GM19467 (cell line): ENCODE measurements at regions not wholly inside any gene's neighbourhood (a gene's known extent, or its start where the extent isn't known, plus 50 kb on each side); places are given as distances from the start of the nearest gene placed in this dataset.

Experiments
- ATAC-seq: cut with Tn5 transposase; IDR thresholded peaks from one replicate; pipeline ENCODE4 v1.9.1; 2021; ENCODE audit warnings: mild to moderate bottlenecking, moderate library complexity; ENCODE audit not compliant: unreplicated experiment

DNA sequence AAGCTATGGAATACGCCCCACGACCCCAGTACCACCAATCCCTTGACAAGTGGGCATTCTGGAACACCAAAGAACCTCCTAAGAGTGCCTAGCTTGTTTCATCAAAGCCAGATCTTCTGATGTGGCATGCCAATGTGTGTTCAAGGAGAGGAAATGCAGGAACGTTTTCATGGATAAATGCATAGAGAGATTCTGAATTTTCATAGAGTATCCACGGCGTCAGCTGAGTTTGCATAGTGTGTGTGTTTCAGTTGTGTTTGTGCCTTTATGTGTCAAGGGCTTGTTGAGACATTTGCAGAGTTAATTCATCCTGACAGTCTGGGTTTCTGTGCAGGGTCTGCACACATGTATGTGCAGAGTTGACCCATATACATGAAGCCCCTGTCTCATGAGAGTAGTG is 172.7 kb upstream of the LRFN2 start:
- no peak for ATAC-seq

- no peak for ATAC-seq
These were observed 172.1 kb upstream of the LRFN2 start for GRCh38 chr6:40759264-40759663.

- no peak for ATAC-seq
These were observed 168.7 kb upstream of the LRFN2 start for GRCh38 chr6:40755749-40756452.

GRCh38 chr6:40755046-40755681 is 168.0 kb upstream of the LRFN2 start:
- no peak for ATAC-seq

DNA sequence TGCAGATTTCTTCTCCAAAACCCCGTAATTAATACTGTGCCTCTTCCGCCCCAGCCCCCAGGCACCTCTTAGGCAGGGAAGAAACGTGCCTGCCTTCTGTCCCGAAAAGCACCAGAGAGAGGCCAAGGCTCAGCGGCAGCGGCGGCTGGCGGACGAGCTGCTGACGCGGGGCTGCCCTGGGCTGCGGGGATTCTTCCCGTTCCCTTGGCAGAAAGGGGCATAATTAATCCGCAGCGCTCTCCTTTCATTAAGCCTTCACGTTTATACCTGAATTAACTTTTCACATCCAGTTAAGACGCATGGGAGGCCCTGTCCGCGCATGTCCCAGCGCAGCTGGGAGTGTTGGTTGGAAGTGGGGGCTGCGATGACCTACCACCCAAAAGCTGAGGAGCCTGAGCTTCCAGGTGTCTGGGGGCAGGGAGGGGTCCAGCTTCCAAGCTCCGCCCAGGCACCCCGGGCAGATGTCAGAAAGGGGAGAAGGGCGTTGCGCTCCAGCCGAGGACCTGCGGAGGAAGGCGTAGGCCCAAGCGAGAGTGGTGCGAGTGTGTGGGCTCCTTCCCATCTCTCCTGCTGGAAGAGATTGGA is 167.4 kb upstream of the LRFN2 start:
- ATAC-seq: no peak

DNA sequence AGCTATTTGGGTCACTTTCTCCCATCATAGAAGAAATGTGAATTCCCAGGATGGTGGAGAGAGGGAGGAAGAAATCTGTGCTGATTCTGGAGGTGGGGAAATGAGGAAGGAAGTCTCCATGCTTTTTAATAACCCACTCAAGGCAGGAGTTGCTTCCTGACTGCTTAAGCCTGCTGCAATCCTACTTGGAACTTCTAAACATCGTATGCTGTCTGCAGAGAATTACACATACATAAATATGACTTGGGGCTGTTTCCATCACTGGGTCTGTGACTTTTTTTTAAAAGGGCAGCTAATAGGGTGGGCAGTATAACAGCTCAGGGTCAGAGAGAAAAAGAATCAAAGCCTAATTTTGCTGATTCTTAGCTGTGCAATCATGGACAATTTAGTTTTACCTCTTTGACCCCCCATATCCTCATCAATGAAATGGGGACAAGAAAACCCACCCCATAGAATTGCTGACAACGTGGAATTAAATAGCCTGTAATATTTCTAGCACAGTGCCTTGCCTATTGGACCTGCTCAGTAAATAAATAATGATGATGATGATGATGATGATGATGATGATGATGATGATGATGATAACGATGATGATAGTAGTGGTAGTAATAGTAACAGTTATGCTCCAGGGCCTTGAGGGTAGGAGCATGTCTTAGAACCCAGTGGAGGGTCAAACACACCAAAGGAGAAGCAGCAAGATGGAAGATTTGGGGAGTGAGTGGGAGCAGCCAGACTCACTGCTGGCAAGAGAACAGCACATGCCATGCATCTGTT is 166.7 kb upstream of the LRFN2 start:
- ATAC-seq: no peak

DNA sequence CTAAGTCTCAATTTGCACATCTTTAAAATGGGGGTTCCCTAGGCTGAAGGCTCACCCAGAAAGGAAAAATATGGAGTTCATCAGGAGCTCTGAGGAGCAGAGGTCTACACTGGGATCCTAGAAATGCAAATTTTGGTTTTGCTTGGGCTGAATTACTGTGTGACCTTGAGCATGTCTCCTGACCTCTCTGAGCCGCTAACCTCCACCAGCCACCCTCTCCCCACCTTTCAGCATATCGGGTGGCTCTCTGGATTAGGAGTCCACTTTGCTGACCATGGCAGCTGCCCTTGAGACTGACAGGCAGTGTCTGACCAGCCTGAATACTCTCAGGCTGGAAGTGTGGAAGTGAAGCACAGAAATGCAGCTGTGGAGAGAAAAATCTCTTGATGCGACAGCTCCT is 165.9 kb upstream of the LRFN2 start:
- ATAC-seq: no peak

DNA sequence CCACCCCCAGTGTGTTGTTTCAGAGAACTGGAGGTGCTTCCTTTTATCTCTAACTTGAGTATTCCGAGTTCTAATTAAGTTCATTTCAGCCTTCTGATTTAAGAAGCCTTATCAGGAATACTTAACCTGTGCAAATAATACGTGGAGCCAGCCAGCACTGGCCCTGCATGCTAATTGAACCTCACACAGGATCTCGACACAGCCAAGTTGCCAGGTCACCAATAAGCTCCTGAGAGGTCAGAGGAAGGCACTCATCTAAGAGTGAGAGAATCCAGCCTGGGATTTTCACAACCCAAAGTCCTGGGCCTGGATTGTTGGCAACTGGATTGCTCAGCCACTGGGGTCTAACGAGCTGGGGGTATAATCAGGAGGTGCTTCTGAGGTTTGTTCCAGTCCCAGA is 157.7 kb upstream of the LRFN2 start:
- ATAC-seq: no peak

DNA sequence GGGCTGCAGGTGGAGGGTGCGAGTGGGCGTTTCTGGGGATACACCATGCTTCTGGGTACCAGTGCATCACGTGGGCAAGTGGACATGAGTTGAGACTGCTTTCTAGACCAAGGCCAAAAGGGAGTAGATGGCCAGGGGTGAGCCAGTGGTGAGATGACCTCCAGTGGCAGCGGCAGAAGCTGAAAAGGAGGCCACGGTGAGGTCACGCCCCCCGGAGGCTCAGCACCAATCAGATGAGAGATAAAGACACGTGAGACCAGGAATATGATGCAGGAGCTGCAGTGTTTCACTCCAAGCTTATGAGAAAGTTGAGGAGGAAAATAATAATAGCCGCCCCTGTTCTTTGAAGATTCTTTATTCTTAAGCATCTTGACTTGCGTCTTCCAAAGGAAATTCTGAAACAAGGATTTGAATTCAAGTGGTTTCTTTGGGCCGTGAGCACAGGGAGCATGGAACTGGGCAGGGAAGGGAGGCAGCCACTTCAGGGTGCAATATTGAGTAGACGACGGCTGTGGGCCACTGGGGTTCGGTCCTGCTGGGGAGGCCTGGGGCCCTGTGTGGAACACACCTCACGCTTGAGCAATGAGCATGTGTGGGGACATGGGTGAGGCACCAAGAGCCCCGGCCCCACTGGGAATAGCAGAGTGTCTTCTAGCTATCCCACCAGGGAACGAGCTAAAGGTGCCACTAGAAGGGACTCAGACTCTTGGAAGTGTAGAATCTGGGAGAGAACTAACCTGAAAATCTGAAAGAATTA is 156.7 kb upstream of the LRFN2 start:
- ATAC-seq: no peak

DNA sequence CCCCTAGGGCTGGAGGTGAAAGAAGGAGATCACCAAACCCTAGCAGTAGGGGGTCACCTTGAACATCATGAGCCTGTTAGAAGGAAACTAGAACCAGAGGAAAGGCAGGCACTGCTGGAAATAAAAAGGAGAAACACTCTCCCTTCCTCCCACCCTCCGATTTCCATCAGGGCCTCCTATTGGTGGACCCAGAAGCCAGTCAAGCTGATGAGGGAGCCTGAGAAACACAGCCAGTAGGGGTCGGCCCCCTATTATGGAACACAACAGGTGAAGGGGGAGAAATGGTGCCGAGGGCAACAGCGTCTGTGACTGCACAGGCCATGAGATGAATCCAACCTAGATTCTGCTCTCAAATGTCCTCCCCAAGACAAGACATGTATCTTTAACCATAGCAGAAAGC is 156.1 kb upstream of the LRFN2 start:
- no peak for ATAC-seq

DNA sequence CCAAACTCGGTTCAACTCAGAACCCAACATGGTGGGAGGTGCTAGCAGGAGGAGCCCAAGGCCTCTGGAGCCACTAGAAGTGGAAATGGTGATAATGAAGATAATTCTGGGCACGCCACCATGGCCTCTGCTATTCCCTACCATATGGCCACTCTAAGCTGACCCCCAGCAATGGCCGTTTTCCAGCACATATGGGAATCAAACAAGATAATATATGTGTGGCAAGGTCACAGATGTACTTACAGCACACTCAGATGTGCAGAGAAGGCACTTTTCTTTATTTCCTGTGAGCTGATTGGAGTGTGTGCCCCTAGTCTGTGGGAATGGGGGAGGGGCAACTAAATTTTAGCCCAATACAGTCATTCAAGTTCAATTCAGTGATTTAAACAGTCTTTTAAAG is 153.4 kb upstream of the LRFN2 start:
- no peak for ATAC-seq

GRCh38 chr6:40738551-40739193 is 151.5 kb upstream of the LRFN2 start:
- ATAC-seq: no peak

DNA sequence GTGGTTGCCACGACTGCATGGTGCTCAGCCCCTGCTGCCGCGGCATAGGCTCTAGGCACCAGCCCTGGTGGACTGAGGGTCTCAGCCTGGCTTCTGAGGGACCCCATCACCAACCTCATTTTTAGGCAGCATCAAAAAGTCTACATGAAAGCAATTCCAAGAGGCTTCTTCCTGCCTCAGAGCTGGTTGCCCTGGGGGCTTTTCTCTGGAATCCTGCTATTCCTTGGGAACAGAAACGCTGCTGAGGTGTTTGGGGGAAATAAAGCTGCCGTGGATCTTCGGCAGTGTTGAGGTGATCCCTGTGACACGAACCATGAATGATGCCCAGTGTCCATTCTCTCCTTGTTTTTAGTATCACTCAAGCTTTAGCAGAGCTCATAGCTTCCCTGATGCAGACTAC is 148.4 kb upstream of the LRFN2 start:
- ATAC-seq: no peak

DNA sequence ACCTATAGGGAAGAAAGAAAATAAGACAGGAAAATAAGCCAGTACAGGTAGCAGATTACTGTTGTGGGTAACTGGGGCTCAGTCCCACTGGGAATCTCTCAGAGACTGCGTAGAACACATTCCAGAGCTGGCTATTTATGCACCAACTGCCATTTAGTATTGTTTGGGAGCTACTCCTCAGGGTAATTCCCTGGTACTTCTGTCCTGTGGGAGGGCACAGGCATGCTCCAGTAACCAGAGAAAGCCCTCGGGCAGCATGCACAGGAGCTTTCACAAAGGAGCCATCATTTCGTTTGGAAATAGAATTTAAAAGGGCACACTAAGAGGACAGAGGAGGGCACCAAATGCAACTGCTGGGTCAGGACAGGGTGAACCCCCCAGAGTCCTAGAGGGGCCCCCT is 148.0 kb upstream of the LRFN2 start:
- no peak for ATAC-seq

DNA sequence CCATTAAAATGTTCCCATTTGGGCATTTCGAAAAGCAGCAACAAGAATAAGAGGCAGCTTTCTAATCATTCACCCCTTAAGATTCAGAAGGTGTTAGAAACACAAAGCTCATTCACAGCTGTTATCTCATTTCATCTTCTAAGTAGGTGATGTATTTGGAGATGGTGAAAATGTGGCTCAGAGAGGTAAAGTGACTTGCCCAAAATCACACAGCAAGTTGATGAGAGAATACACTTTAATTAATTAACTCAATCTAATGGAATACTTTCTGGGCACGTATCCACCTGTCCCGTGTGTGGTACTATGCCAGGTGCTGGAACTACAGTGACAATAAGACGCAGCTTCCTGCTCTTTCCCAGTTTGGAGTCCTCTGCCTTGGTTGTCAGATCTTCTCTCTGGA is 147.4 kb upstream of the LRFN2 start:
- no peak for ATAC-seq

GRCh38 chr6:40733770-40734396 is 146.7 kb upstream of the LRFN2 start:
- ATAC-seq: no peak

- ATAC-seq: no peak
These were observed 146.1 kb upstream of the LRFN2 start for GRCh38 chr6:40733290-40733689.

DNA sequence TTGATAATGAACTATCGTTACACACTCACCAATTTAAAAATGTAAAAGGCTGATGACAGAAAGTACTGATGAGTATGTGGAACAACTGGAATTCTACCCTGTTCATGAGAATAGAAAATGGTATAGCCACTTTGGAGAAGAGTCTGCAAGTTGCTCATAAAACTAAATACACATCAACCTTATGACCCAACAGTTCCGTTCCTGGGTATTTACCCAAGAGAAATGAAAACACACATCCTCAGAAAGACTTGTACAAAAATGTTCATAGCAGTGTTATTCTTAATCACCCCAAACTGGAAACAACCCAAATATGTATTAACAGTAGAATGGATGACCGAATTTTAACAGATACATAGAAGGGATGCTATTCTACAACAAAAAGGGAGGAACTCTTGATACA is 145.7 kb upstream of the LRFN2 start:
- ATAC-seq: no peak

GRCh38 chr6:40728643-40729042 is 141.5 kb upstream of the LRFN2 start:
- ATAC-seq: no peak

DNA sequence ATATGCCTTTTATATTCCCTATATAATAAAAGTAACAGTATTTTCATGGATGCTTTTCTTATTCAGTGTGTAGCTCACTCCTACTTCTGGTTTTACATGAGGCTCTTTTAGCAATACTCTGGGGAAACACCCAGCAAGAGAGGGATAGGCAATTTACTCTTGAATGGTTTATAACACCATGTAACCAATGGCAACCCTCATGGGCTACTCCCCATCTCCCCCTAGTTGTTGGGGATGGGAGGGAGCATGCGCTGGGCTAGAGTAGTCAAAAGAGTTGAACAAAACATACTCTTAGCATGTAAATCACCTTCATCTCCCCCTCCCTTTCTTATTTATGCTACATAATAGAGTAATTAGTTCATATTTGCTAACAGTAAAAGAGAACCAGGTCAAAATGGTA is 140.1 kb upstream of the LRFN2 start:
- no peak for ATAC-seq
